ENCODE measurements at regions not wholly inside any gene's neighbourhood (a gene's known extent, or its start where the extent isn't known, plus 50 kb on each side); places are given as distances from the start of the nearest gene placed in this dataset.

- no peak overlapping the region for H3K4me3 ChIP-seq (replicated peaks; ENCODE audit: insufficient read depth, low read length)
- no peak overlapping the region for H3K27ac ChIP-seq (replicated peaks)
- H3K27me3 ChIP-seq (ENCODE audit: insufficient read depth, poor library complexity, severe bottlenecking), result no peaks in the 10 kb centered on the region
- DNase-seq (ENCODE audit: low read depth in 1 of 2, low spot score in 1 of 2), result no peak
- TF ChIP-seq CTCF (IDR thresholded peaks at IDR 0.05; ENCODE audit: insufficient read depth, low read length) (no peak), GABPA (IDR thresholded peaks at IDR 0.05; ENCODE audit: low read depth) (no peak), POLR2AphosphoS5 (IDR thresholded peaks at IDR 0.05; ENCODE audit: low read depth) (no peak), SPI1 (IDR thresholded peaks at IDR 0.05; ENCODE audit: borderline replicate concordance, low read depth) (no peak), REST (IDR thresholded peaks at IDR 0.05; ENCODE audit: insufficient replicate concordance, low read depth) (no peak)
These were observed 190.1 kb upstream of the SALL1 start for GRCh38 chr16:51341204-51341603.

GRCh38 chr16:51337662-51338061, 186.6 kb upstream of the SALL1 start:
- Histone ChIP-seq H3K27ac (replicated peaks) (no peak overlapping the region), H3K27me3 (ENCODE audit: insufficient read depth, poor library complexity, severe bottlenecking) (no peaks in the 10 kb centered on the region), H3K4me3 (replicated peaks; ENCODE audit: insufficient read depth, low read length) (no peak overlapping the region)
- no peak for TF ChIP-seq CTCF (IDR thresholded peaks at IDR 0.05; ENCODE audit: insufficient read depth, low read length)
- TF ChIP-seq GABPA (IDR thresholded peaks at IDR 0.05; ENCODE audit: low read depth), result no peak
- TF ChIP-seq SPI1 (IDR thresholded peaks at IDR 0.05; ENCODE audit: borderline replicate concordance, low read depth), result no peak
- TF ChIP-seq POLR2AphosphoS5 (IDR thresholded peaks at IDR 0.05; ENCODE audit: low read depth), result no peak
- no peak for TF ChIP-seq REST (IDR thresholded peaks at IDR 0.05; ENCODE audit: insufficient replicate concordance, low read depth)
- DNase-seq (ENCODE audit: low read depth in 1 of 2, low spot score in 1 of 2), result no peak

GRCh38 chr16:51328733-51329132, 177.7 kb upstream of the SALL1 start:
- TF ChIP-seq POLR2AphosphoS5 (IDR thresholded peaks at IDR 0.05; ENCODE audit: low read depth) (no peak), SPI1 (IDR thresholded peaks at IDR 0.05; ENCODE audit: borderline replicate concordance, low read depth) (no peak), GABPA (IDR thresholded peaks at IDR 0.05; ENCODE audit: low read depth) (no peak), REST (IDR thresholded peaks at IDR 0.05; ENCODE audit: insufficient replicate concordance, low read depth) (no peak), CTCF (IDR thresholded peaks at IDR 0.05; ENCODE audit: insufficient read depth, low read length) (no peak)
- H3K27me3 ChIP-seq (ENCODE audit: insufficient read depth, poor library complexity, severe bottlenecking), result no peaks in the 10 kb centered on the region
- H3K4me3 ChIP-seq (replicated peaks; ENCODE audit: insufficient read depth, low read length), result no peak overlapping the region
- H3K27ac ChIP-seq (replicated peaks), result no peak overlapping the region
- no peak for DNase-seq (ENCODE audit: low read depth in 1 of 2, low spot score in 1 of 2)

Measured in HL-60 (cell line).